GM21360 (cell line): ENCODE measurements at regions not wholly inside any gene's neighbourhood (a gene's known extent, or its start where the extent isn't known, plus 50 kb on each side); places are given as distances from the start of the nearest gene placed in this dataset.

Experiments used
- ATAC-seq: cut with Tn5 transposase; IDR thresholded peaks from one replicate; pipeline ENCODE4 v1.9.1; 2021; ENCODE audit warnings: mild to moderate bottlenecking, moderate library complexity; ENCODE audit not compliant: unreplicated experiment

GRCh38 chr13:61052175-61052574 lies 363.5 kb downstream of the PCDH20 start:
- no peak for ATAC-seq

GRCh38 chr13:61045251-61045650 lies 370.4 kb downstream of the PCDH20 start:
- no peak for ATAC-seq

- no peak for ATAC-seq
Measured at GRCh38 chr13:61040181-61040580, 375.5 kb downstream of the PCDH20 start.

GRCh38 chr13:61039302-61039701 lies 376.3 kb downstream of the PCDH20 start:
- ATAC-seq, result no peak

GRCh38 chr13:61036715-61037114 lies 378.9 kb downstream of the PCDH20 start:
- no peak for ATAC-seq

GRCh38 chr13:61030445-61030844 lies 385.2 kb downstream of the PCDH20 start:
- no peak for ATAC-seq

GRCh38 chr13:61029064-61029463 lies 386.6 kb downstream of the PCDH20 start:
- no peak for ATAC-seq

- ATAC-seq, result no peak
Measured at GRCh38 chr13:61024046-61024445, 391.6 kb downstream of the PCDH20 start.

- no peak for ATAC-seq
Measured at GRCh38 chr13:61021838-61022237, 393.8 kb downstream of the PCDH20 start.

GRCh38 chr13:61013796-61014195 lies 401.9 kb downstream of the PCDH20 start:
- ATAC-seq, result no peak

- ATAC-seq, result no peak
Measured at GRCh38 chr13:61010358-61010757, 405.3 kb downstream of the PCDH20 start.

- no peak for ATAC-seq
Measured at GRCh38 chr13:61002686-61003085, 413.0 kb downstream of the PCDH20 start.

GRCh38 chr13:60990032-60990733 lies 425.5 kb downstream of the PCDH20 start:
- ATAC-seq, result no peak

- ATAC-seq, result no peak
Measured at GRCh38 chr13:60986301-60986700, 429.3 kb downstream of the PCDH20 start.

GRCh38 chr13:60981407-60981806 lies 434.2 kb downstream of the PCDH20 start:
- no peak for ATAC-seq

- no peak for ATAC-seq
Measured at GRCh38 chr13:60976367-60976766, 439.3 kb downstream of the PCDH20 start.

GRCh38 chr13:60974296-60974695 lies 441.4 kb downstream of the PCDH20 start:
- no peak for ATAC-seq

- ATAC-seq, result no peak
Measured at GRCh38 chr13:60973529-60973928, 442.1 kb downstream of the PCDH20 start.

GRCh38 chr13:60970736-60971135 lies 444.9 kb downstream of the PCDH20 start:
- no peak for ATAC-seq

- ATAC-seq, result no peak
Measured at GRCh38 chr13:60969656-60970055, 446.0 kb downstream of the PCDH20 start.

GRCh38 chr13:60959427-60959826 lies 456.2 kb downstream of the PCDH20 start:
- ATAC-seq, result no peak

- ATAC-seq, result no peak
Measured at GRCh38 chr13:60957816-60958215, 457.8 kb downstream of the PCDH20 start.

GRCh38 chr13:60945396-60945795 lies 470.3 kb downstream of the PCDH20 start:
- no peak for ATAC-seq
